Erythroblast (primary cell): ENCODE measurements at regions not wholly inside any gene's neighbourhood (a gene's known extent, or its start where the extent isn't known, plus 50 kb on each side); places are given as distances from the start of the nearest gene placed in this dataset.
"Not testable (repeated sequence)": the region's sequence is repeated elsewhere in the genome, so short reads cannot be mapped to it uniquely, and the experiment has no call there.

Experiments used
- DNase-seq, 2 experiments: peaks; one replicate each; lab custom pipeline; 2025; lab: John Stamatoyannopoulos, UW
- GATA1 ChIP-seq: IDR thresholded peaks from 2 replicates; pipeline ENCODE4 v1.6.1; 2011; ENCODE audit warnings: low read depth, mild to moderate bottlenecking, control low read depth, low read length, moderate library complexity
- POLR2A ChIP-seq: IDR thresholded peaks from 2 replicates; pipeline ENCODE4 v1.6.1; 2011; ENCODE audit warnings: mild to moderate bottlenecking, low read length

- DNase-seq = no peak
- TF ChIP-seq POLR2A = no peak
- no peak for TF ChIP-seq GATA1
Observed at GRCh38 chr12:82300611-82301010, 57.6 kb downstream of the CCDC59 start.

GRCh38 chr12:82299319-82300025, 58.7 kb downstream of the CCDC59 start:
- DNase-seq = no peak
- TF ChIP-seq GATA1 (no peak), POLR2A (no peak)

- no peak for DNase-seq
- no peak for TF ChIP-seq POLR2A
Observed at GRCh38 chr12:82290415-82290814, 67.8 kb downstream of the CCDC59 start.

GRCh38 chr12:82281335-82281734, 76.9 kb downstream of the CCDC59 start:
- DNase-seq = not testable (repeated sequence)

DNA sequence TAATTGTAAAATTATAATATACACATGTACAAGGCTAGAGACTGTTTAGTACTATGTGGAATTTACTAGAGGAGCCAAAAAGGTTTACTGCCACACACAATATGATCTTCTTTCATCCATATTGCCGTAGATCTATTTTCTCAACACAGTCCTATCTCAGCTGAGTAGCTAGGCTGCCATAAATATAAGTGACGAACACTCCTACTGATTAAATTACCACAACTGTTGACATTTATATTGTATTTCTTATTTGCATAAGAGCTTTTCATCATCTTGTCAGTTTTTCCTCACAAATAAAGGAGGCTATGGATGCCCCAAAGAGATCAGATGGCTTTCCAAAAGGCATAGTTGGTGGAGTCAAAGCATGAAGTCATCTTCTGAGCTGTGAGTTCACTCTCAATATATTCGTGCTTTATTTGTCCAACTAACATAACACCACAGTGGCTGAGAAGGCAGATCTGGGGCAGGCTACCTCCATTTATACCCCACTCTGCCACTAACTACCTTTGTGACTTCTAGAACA, 78.6 kb downstream of the CCDC59 start:
- DNase-seq = no peak
- TF ChIP-seq POLR2A = no peak
- no peak for TF ChIP-seq GATA1

DNA sequence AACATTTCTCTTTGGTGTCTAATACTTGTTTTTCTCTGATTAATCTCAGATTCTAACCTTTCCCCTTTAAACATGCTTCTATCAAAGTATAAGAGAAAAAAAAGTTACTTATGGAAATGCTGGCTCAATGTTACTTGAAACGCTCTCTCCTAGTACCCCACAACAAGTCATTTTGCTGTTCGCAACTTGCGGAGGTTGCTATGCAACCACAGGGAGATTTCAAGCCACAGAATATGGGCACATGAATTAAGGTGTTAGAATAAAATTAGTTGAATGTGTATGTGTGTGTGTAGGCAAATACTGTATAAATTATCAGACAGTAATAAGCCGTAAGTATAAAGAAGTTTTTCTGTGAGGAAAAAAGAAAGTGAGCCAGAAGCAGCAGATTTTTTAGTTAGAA, 80.6 kb downstream of the CCDC59 start:
- TF ChIP-seq GATA1 = no peak
- no peak for DNase-seq

DNA sequence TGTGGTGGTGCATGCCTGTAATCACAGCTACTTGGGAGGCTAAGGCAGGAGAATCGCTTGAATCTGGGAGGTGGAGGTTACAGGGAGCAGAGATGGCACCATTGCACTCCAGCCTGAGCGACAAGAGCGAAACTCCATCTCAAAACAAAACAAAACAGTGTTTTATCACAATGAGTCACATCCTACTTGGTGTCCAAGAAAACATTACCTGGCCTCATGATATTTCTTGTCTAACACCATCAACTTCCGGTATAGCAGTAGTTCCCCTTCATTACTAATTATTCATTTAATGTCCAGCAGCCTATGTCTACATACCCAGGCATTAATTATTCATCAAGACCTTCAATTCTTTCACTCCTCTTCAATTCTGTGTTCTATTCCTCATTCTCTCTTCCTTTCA, 115.5 kb downstream of the CCDC59 start:
- TF ChIP-seq GATA1 (no peak), POLR2A (no peak)
- DNase-seq = no peak

DNA sequence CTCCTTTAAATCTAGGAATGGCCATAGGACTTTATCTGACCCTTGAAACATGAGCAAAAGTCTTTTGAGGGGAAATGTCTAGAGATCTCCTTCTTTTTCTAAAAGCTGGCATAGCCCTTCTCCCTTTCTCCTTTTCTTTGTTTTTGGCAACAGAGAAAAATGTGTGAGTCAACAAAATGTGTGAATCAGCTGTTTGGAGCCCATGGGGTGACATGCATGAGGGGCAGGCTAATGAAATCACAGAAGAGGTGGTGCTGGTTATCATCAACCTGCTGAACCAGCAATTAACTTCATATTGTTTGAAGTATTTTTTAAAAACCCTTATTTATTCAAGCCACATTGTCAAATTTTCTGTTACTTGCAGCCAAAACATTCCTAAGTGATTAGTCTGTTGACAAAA, 132.3 kb downstream of the CCDC59 start:
- no peak for DNase-seq
- TF ChIP-seq POLR2A = no peak
- TF ChIP-seq GATA1 = no peak

DNA sequence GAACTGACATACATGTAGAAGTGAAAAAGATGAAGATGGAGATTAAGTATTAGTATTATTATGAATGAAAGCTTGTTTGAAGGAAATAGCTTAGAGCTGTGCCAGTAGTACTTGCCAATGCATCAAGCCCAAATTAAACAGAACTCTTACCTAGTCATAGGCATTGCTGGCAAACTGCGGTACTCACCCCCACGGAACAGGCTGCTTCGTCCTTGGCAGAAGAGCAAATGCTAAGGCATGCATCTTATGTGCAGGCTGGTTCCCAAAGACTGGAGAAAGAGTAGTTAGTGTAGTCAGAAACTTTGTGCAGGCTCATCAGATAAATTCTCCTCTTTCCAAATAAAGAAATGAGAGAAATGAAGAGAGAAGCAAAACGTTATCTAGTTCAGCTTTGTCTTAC, 134.8 kb downstream of the CCDC59 start:
- DNase-seq = no peak
- TF ChIP-seq POLR2A (no peak), GATA1 (no peak)

- no peak for DNase-seq
- TF ChIP-seq POLR2A (no peak), GATA1 (no peak)
Observed at GRCh38 chr12:82216475-82216874, 141.7 kb downstream of the CCDC59 start.

DNA sequence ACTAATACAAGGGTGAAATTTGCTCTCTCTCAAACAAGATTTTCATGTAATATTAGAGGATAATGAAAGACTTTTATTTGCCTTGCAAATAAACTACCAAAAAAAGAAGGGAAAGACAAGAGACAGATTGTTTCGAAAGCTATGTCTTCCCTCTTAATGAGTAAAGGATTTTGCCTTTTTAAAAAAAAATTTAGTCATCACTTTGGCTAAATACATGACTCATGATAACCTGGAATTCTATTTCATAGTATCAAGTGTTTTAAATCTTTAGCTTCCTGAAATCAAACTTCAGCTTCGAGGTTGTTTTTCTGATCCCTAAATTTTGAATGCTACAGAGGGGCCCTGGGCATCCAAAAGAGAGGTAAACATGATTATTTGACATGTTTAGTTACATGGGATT, 144.4 kb downstream of the CCDC59 start:
- no peak for TF ChIP-seq POLR2A
- no peak for TF ChIP-seq GATA1
- no peak for DNase-seq

GRCh38 chr12:82210882-82211281, 147.3 kb downstream of the CCDC59 start:
- no peak for TF ChIP-seq POLR2A
- TF ChIP-seq GATA1 = no peak
- DNase-seq = no peak

GRCh38 chr12:82209533-82209932, 148.7 kb downstream of the CCDC59 start:
- DNase-seq = no peak
- TF ChIP-seq POLR2A = no peak
- no peak for TF ChIP-seq GATA1

- TF ChIP-seq GATA1 = no peak
- no peak for TF ChIP-seq POLR2A
- DNase-seq = no peak
Observed at GRCh38 chr12:82207556-82207955, 150.6 kb downstream of the CCDC59 start.

GRCh38 chr12:82203086-82203485, 155.1 kb downstream of the CCDC59 start:
- DNase-seq = no peak
- no peak for TF ChIP-seq POLR2A
- no peak for TF ChIP-seq GATA1

DNA sequence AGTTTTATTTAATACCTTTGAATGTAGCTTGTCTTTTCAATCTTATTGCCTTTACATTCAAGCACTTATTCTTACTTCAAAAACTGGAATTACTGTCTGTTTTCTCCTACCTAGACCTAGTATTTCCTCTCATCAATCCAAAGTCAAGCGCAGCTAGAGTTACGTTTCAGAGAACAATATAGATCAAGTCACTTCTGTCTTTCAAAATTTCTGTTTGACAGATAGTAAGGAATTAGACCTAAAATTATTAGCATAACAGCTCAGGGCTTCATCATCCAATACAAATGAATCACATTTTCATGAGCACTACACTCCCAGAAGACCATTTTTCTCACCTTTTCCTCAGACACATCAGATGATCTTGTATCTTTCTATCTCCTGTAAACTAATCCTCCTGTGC, 170.6 kb downstream of the CCDC59 start:
- DNase-seq = no peak
- no peak for TF ChIP-seq GATA1
- no peak for TF ChIP-seq POLR2A
